ENCODE measurements at regions not wholly inside any gene's neighbourhood (a gene's known extent, or its start where the extent isn't known, plus 50 kb on each side); places are given as distances from the start of the nearest gene placed in this dataset.
"Not testable (repeated sequence)": the region's sequence is repeated elsewhere in the genome, so short reads cannot be mapped to it uniquely, and the experiment has no call there.

- no peak for DNase-seq
These were observed 390.1 kb downstream of the ZFHX3 start for GRCh38 chr16:72657791-72658190.

GRCh38 chr16:72657164-72657563, 390.8 kb downstream of the ZFHX3 start:
- DNase-seq: no peak

- no peak for DNase-seq
These were observed 393.4 kb downstream of the ZFHX3 start for GRCh38 chr16:72654535-72654934.

- no peak for DNase-seq
These were observed 398.5 kb downstream of the ZFHX3 start for GRCh38 chr16:72649254-72649944.

GRCh38 chr16:72646615-72647014, 401.3 kb downstream of the ZFHX3 start:
- no peak for DNase-seq

- DNase-seq: no peak
These were observed 402.4 kb downstream of the ZFHX3 start for GRCh38 chr16:72645538-72645937.

GRCh38 chr16:72644911-72645310, 403.0 kb downstream of the ZFHX3 start:
- no peak for DNase-seq

- DNase-seq: no peak
These were observed 408.4 kb downstream of the ZFHX3 start for GRCh38 chr16:72639494-72639893.

GRCh38 chr16:72637306-72637705, 410.6 kb downstream of the ZFHX3 start:
- DNase-seq: no peak

- no peak for DNase-seq
These were observed 412.2 kb downstream of the ZFHX3 start for GRCh38 chr16:72635694-72636093.

GRCh38 chr16:72635104-72635503, 412.8 kb downstream of the ZFHX3 start:
- DNase-seq: no peak

GRCh38 chr16:72627182-72627896, 420.6 kb downstream of the ZFHX3 start:
- DNase-seq: not testable (repeated sequence)

- no peak for DNase-seq
These were observed 421.3 kb downstream of the ZFHX3 start for GRCh38 chr16:72626623-72627022.

GRCh38 chr16:72621651-72622050, 426.3 kb downstream of the ZFHX3 start:
- DNase-seq: no peak

- DNase-seq: no peak
These were observed 427.1 kb downstream of the ZFHX3 start for GRCh38 chr16:72620853-72621252.

GRCh38 chr16:72620348-72620747, 427.6 kb downstream of the ZFHX3 start:
- DNase-seq: no peak

GRCh38 chr16:72615856-72616255, 432.1 kb downstream of the ZFHX3 start:
- no peak for DNase-seq

GRCh38 chr16:72612718-72613117, 435.2 kb downstream of the ZFHX3 start:
- no peak for DNase-seq

GRCh38 chr16:72612256-72612655, 435.7 kb downstream of the ZFHX3 start:
- DNase-seq: peak; percentile 56

GRCh38 chr16:72609933-72610332, 438.0 kb upstream of the PMFBP1 start:
- DNase-seq: no peak

- peak; percentile 50 for DNase-seq
These were observed 437.1 kb upstream of the PMFBP1 start for GRCh38 chr16:72609066-72609465.

- DNase-seq: no peak
These were observed 432.4 kb upstream of the PMFBP1 start for GRCh38 chr16:72604375-72604774.

- no peak for DNase-seq
These were observed 430.5 kb upstream of the PMFBP1 start for GRCh38 chr16:72602499-72602898.

- no peak for DNase-seq
These were observed 426.7 kb upstream of the PMFBP1 start for GRCh38 chr16:72598696-72599095.
